Mucosa of descending colon (tissue), 3 donors: ENCODE measurements at regions not wholly inside any gene's neighbourhood (a gene's known extent, or its start where the extent isn't known, plus 50 kb on each side); places are given as distances from the start of the nearest gene placed in this dataset.

Experiments
- ATAC-seq: fragments of 200-7000 bp; cut with Tn5 transposase; one replicate; pipeline ENCODE4 v1.9.1; 2020; ENCODE audit warnings: mild to moderate bottlenecking, moderate library complexity
- DNase-seq, 3 donors: peaks; one replicate each; pipeline ENCODE4 v3.0.0-alpha.2; 2020
- H3K36me3 ChIP-seq: fragments of 200-600 bp; one replicate; pipeline ENCODE4 v1.8.0; 2021; ENCODE audit warnings: low read depth, mild to moderate bottlenecking
- H3K4me1 ChIP-seq: fragments of 200-600 bp; one replicate; pipeline ENCODE4 v1.8.0; 2021; ENCODE audit warnings: low read depth, mild to moderate bottlenecking
- H3K4me3 ChIP-seq: fragments of 200-600 bp; one replicate; pipeline ENCODE4 v1.8.0; 2021; ENCODE audit warnings: mild to moderate bottlenecking
- H3K9me3 ChIP-seq: fragments of 200-600 bp; one replicate; pipeline ENCODE4 v1.8.0; 2021; ENCODE audit warnings: mild to moderate bottlenecking
- intact Hi-C, 2 donors: fragments of 100-400 bp; cut with DNase I in 1 of 2; cut with micrococcal nuclease in 1 of 2; formaldehyde crosslinking; loops; one replicate each; pipeline versions ENCODE4 v1.11.0 to v1.11.1; 2022; cut with DNase I, micrococcal nuclease
- TF ChIP-seq, protein P1 (sequence below): fragments of 200-600 bp; IDR thresholded peaks from one replicate; pipeline ENCODE4 v1.8.0; 2022; ENCODE audit warnings: antibody characterized with exemption, mild to moderate bottlenecking
- donor health status: DM: no; HTN: no; CAD: no; lungs with moderate emphysema.
- donor health status: DM: no; HTN: no; CAD: no.
- donor health status: DM: no; HTN: yes; CAD: no.

DNA sequence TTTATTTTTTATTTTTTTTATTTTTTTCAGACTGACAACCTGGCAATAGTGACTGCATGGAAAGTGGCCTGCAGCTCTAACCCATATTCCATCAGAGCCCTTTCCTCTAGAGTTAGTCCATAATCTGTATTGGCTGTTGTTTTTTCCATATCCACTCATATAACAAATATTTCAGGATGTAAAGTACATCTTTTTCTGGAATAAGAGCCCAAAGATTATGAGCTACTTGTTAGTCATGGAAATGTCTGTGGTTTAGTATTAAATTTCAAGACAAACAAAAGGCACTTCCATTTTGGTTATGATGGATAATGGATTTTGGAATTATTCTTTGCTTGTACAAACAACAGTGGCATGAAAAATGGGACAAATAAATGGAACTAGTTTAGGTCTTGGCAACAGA, 296.0 kb upstream of the HS3ST1 start:
- Histone ChIP-seq H3K36me3 (no peaks in the 10 kb centered on the region), H3K9me3 (no peaks in the 10 kb centered on the region), H3K4me3 (no peak overlapping the region), H3K4me1 (no peaks in the 10 kb centered on the region)
- TF ChIP-seq, protein P1, sequence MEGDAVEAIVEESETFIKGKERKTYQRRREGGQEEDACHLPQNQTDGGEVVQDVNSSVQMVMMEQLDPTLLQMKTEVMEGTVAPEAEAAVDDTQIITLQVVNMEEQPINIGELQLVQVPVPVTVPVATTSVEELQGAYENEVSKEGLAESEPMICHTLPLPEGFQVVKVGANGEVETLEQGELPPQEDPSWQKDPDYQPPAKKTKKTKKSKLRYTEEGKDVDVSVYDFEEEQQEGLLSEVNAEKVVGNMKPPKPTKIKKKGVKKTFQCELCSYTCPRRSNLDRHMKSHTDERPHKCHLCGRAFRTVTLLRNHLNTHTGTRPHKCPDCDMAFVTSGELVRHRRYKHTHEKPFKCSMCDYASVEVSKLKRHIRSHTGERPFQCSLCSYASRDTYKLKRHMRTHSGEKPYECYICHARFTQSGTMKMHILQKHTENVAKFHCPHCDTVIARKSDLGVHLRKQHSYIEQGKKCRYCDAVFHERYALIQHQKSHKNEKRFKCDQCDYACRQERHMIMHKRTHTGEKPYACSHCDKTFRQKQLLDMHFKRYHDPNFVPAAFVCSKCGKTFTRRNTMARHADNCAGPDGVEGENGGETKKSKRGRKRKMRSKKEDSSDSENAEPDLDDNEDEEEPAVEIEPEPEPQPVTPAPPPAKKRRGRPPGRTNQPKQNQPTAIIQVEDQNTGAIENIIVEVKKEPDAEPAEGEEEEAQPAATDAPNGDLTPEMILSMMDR = no peak
- ATAC-seq = no peak
- DNase-seq = no peak
- intact Hi-C loops = no loop called here

DNA sequence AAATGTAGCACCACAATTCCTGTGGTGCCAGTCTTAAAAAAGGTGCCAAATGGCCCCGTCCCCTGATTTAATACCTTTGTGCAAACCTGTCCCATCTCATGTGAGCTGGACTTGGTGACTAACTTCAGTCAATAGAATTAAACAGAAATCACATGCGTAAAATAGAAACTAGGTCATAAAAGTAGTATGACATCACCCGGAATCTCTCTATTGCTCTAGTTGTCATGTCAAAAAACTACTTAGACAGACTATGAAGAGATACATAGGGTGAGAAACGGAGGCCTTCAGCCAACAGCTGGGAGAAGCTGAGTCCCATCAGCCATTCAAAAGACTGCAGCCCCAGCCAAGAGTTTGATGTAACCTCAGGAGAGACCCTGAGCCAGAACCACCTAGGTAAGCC, 293.5 kb upstream of the HS3ST1 start:
- DNase-seq = no peak
- Histone ChIP-seq H3K4me3 (no peak overlapping the region), H3K36me3 (no peaks in the 10 kb centered on the region), H3K4me1 (no peaks in the 10 kb centered on the region), H3K9me3 (no peaks in the 10 kb centered on the region)
- peak; percentile 93 for ATAC-seq
- TF ChIP-seq, protein P1 = no peak
- intact Hi-C loops = no loop called here

DNA sequence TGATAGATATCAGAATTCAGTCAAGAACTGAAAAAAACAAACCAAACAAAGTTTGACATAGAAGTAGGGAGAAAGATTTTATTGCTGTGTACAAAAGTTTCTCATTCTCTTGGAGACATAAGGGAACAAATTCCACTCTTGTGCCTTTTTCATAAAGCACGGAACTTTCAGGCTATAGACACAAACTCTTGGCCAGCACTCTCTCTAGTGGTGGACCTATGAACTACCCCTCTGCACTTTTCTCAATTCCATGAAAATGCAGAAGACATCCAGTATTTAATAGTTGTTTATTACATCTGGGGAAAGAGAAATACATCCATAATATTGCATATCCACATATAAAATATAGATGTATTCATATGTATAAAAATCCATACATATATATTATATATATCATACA, 291.6 kb upstream of the HS3ST1 start:
- TF ChIP-seq, protein P1 = peak; percentile 60
- H3K9me3 ChIP-seq = no peaks in the 10 kb centered on the region
- DNase-seq = peak in 1 of 3 donors; percentile 36
- H3K4me1 ChIP-seq = no peaks in the 10 kb centered on the region
- peak; percentile 82 for ATAC-seq
- H3K36me3 ChIP-seq = no peaks in the 10 kb centered on the region
- intact Hi-C loops = no loop called here
- H3K4me3 ChIP-seq = no peak overlapping the region

DNA sequence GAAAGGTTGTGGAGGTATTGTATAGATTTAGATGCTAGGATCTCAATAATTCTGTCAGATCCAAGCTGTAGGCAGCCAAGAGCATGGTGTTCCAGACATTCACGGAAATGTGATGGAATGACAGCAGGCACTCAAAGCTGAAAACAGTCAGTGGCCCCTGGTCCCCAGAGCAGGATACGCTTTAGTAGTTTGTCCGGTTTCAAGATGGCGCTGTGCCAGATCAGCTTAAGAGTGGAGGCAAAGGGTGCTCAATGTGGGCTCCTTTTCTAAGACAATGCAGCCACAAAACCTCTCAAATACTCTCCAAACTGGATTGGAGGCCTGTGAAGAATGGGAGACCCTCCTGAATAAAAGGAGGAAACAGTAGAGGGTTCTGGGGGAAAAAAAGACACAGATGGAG, 291.2 kb upstream of the HS3ST1 start:
- ATAC-seq (no peak), DNase-seq (peak in 2 of 3 donors; percentile 32 to 40)
- Histone ChIP-seq H3K4me1 (no peaks in the 10 kb centered on the region), H3K4me3 (no peak overlapping the region), H3K36me3 (no peaks in the 10 kb centered on the region), H3K9me3 (no peaks in the 10 kb centered on the region)
- intact Hi-C loops = no loop called here
- TF ChIP-seq, protein P1 = no peak

DNA sequence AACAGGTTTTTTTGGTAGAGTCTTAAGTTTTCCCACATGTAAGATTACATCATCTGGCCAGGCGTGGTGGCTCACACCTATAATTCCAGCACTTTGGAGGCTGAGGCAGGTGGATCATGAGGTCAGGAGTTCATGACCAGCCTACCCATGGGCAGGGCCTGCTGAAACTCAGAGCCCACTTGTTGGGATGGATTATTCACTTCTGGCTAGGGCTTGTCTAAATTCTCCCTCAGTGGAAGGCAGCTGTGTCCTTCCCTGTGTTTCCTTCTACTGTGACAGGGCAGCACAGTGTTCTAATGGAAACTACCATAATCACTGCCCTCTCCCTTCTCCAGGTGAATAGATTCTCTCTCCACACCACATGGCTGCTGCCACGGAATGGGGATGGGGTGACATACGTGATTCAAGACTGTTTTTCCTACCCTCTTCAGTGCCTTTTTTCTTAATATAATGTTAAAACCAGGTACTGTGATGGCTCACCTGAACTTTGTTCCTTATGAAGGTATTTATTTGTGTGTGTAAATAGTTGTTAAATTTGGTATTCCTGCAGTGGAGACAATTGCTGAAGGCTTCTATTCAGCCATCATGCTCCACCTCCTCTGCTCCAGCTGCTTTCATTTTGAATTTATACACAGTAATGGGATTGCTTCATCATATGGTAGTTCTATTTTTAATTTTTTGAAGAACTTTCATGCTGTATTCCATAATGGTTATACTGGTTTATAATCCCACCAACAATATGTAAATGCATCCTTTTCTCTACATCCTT, 287.2 kb upstream of the HS3ST1 start:
- Histone ChIP-seq H3K4me1 (no peaks in the 10 kb centered on the region), H3K4me3 (no peak overlapping the region), H3K36me3 (no peaks in the 10 kb centered on the region), H3K9me3 (no peaks in the 10 kb centered on the region)
- DNase-seq (no peak), ATAC-seq (peak; percentile 74)
- TF ChIP-seq, protein P1 = no peak
- intact Hi-C loops = no loop called here
